CD4-positive, alpha-beta T cell treated with Interleukin-10 for 1 hour (primary cell): ENCODE measurements at regions not wholly inside any gene's neighbourhood (a gene's known extent, or its start where the extent isn't known, plus 50 kb on each side); places are given as distances from the start of the nearest gene placed in this dataset.
"Not testable (repeated sequence)": the region's sequence is repeated elsewhere in the genome, so short reads cannot be mapped to it uniquely, and the experiment has no call there.

Experiments
- DNase-seq: peaks from one replicate; pipeline ENCODE4 v3.0.0-alpha.2; 2020

DNA sequence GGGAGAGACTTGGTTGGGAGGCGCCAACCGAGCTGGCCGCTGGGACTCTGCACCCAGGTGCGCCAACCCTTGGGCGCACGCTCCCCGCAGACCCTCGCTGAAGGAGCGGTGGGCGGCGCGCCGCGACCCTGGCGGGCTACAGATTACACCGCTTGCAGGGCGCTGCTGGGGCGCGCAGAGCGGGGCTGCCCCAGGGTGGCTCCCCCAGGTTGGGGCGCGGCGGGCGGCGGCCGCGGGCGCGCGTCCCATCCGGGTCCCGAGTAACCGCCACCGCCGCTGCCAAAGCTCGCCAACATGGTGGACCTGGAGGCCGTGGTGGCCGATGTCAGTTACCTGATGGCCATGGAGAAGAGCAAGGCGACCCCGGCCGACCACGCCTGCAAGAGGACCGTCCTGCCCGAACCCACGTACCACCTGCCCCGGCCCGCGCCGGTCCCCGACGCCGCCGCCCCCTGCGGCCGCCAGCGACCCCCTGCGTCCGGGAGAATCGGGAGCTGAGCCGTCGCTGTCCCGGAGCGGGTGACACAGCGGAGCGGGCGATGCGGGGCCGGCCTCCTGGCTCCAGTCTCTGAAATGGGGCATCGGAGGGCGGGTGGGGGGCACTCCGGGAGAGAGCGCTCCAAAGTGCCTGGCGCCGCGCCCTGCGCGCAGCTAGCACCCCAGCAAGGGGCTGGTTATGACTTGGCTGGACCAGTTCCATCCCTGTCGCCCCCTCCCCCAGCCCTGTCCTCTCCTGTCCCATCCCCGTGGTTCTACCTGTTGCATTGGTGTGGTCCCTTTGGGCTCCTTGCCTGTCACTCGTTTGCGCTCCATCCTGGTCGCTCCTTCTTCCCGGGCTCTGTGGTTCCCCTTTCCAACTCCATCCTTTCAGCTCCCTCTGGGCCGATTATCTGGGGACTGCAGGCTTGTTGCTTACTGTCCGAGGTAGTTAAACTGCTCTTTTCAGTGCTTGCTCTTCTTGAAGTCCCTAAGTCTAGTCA is 143.3 kb upstream of the GRK3 start:
- DNase-seq: no peak

DNA sequence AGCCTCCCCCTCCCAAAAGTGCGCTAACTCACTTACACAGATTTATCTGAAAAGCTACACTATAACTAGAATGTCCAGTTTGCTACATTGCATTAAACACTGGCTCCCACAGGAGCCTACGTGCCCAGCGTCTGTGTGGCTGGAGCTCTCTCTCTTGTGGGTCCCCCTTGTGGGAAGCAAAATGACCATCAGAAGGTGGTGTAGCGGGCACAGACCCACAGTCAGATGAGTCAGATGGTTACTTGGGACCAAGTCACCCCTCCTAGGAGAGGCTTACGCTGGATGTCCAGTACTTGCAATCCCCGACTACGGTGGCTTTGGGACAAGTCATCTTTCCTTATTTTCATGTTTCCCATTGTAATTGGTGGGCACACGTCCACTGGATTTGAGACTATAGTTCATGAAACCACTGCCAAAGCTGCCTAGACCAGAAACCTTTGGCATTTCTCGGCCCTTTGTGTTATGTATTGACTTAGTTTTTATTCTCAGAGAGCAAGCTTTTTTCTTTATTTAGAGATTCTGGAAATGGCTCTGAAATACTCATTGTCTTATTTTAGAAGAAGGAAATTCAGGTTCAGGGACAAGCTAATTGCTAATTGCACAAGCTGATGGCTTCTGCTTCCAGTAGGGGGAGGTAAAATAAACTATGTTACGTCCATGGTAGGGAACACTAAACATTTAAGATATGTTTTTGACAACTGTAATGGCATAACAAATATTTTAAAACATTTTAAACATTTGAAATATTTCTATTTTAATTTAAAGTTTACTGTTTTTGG is 137.8 kb upstream of the GRK3 start:
- DNase-seq: not testable (repeated sequence)

GRCh38 chr22:25431637-25432342 is 132.7 kb upstream of the GRK3 start:
- not testable (repeated sequence) for DNase-seq

DNA sequence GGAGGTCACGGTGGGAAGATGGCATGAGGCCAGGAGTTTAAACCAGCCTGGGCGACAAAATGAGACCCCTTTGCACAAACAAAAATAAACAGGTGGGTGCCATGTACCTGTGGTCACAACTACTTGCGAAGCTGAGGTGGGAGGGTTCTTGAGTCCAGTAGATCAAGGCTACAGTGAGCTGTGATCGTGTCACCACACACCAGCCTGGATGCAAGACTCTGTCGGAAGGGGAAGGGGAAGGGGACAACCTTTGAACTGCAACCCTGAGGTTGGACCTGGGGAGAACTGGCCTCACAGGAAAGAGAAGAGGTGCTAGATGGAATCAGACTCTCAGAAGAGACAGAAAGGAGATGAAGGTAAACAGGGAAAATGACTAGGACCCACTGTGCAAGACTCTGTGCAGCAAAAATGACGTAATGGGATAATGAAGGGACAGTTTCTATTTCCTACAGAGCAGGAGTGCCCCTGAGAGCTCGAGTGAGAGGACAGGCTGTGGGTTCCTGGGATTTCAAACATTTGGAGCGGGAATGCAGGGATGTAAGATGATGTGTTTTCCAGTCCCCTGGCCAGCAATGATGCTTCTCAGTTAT is 131.0 kb upstream of the GRK3 start:
- not testable (repeated sequence) for DNase-seq

DNA sequence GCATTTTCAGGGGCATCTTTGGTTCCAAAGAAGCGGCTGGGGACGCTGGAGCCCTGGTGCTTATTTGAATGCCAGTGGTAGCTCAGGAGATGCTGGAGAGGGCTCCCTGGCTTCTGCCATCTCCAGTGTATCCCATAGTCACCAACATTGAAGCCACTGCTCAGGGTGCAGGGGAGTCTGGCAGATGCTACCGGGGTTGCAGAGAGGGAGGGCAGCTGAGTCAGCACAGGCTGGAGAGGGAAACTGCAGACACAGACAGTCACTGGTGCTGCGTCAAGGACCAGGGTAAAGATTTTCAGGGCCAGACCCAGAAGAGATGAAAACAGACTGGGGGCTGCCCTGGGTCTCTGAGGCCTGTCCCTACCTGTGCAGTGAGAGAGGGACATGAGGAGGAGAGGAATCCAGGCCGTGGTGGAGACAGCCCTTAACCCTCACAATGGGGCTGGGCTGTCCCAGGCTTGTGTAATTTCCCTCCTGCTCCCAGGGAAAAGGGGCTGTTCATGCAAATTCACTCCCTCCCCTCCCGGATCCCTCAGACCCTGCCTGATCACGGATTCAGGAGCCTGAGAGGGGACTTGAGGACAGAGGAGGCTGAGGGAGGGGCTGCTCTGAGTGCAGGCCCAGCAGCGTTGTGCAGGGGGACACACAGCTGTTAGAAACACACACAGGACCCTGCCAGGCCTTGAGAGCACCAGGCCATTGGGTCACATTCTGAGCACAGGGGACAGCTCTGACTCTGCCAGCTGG is 126.9 kb upstream of the GRK3 start:
- DNase-seq: no peak

- DNase-seq: no peak
Measured at GRCh38 chr22:25447067-25447685, 117.3 kb upstream of the GRK3 start.

- DNase-seq: peak; percentile 89
Measured at GRCh38 chr22:25447686-25448434, 116.6 kb upstream of the GRK3 start.

DNA sequence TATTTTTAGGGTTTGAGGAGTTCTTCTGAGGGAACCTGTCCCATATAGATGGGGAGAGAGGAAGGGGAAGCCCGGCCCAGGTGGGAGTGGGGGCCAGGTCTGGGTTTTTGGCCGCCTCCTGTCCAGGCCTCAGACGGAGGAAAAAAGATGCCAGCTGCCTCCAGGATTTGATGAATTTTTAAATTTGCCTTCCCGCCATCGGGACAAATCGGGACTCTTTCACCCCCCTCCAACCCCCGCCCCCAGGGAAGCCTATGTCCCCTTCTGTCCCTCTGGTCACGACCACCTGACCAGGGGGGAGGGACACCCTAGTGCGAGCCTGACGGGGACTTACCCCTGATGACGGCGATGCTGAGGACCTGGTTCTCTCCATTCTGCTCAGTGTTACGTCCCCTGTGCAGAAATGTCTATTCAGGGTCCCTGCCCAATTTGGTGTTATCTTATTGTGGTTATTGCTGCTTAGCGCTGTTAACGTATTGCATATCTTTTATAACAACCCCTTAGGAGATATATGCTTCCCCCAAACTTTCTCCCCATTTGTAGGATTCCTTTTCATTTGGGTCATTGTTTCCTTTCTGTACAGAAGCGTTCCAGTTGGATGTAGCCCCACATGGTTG is 115.9 kb upstream of the GRK3 start:
- peak; percentile 9 for DNase-seq

DNA sequence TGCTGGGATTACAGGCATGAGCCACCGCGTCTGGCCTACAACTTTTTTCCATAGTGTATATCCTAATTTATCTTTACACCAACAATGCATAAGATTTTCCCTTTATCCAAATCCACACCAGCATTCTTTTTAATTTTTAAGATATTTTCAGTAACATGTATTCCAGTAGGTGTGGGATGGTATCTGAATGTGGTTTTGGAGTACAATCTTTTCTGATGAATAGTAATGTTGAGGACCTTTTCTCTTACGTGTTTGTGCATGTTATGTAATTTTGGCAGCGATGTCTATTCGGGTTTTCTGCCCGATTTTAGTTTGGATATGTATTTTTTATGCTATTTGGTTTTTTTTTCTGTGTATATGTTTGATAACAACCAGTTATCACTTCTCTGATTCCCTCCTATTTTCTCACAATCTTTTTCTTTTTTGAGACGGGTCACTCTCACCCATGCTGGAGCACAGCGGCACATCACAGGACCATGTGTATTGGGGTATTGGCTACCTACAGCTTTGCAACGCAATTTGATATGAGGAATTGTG is 114.6 kb upstream of the GRK3 start:
- no peak for DNase-seq

DNA sequence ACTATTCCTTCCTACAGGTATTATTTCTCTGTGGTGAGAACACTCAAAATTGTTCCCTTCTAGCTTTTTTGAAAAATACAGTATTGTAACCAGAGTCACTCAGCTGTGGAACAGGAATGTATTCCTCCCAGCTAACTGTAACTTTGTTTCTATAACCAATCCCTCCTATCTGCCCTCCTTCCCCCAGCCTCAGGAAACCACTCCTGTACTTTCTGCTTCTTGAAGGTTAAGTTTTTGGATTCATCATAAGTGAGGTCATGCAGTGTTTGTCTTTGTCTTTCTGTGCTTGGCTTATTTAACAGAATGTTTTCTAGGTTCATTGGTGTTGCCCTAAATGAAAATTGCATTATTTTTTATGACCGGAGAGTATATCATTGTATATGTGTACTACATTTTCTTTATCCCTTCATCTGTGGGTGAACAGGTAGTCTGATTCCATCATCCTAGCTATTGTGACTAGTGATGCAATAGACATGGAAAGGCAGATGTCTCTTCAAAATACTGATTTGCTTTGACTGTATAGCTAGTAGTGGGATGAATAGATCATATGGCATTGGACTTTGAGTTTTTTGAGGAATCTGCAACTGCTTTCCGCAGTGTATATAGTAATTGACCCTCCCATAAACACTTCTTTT is 112.9 kb upstream of the GRK3 start:
- no peak for DNase-seq

DNA sequence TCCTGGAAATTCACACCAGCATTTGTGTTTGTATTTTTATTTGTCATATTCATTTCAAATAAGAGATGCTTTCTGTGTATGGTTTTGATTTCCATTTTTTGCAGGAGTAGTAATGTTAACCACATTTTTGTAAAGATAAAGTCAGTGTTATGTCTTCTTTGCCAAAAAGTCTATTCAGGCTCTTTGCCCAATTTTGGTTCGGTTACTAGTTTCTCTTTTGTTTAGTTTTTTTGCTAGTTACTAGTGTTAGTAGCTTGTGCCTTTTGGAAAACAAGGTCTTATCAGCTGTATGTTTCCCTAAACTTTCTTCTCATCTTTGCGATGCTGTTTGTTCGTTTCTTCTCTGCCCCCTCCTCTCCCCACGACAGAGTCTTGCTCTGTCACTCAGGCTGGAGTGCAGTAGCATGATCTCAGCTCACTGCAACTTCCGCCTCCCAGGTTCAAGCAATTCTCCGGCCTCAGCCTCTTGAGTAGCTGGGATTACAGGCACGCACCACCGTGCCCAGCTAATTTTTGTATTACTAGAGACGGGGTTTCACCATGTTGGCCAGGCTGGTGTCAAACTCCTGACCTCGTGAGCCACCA is 112.3 kb upstream of the GRK3 start:
- no peak for DNase-seq

- no peak for DNase-seq
Measured at GRCh38 chr22:25453058-25453457, 111.4 kb upstream of the GRK3 start.

DNA sequence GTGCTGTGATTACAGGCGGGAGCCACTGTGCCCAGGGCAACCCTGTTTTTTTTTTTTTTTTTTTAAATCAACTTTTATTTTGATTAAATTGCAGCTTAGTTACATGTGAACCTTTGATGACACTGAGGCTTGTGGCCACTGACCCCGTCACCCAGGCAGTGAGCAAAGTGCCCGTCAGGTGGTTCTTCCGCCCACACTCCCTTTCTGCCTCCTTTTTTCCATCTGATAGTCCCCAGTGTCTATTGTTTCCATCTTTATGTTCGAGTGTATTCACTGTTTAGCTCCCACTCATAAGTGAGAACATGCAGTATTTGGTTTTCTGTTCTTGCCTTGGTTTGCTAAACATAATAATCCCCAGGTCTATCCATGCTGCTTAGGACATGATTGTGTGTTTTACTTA is 110.9 kb upstream of the GRK3 start:
- DNase-seq: no peak

DNA sequence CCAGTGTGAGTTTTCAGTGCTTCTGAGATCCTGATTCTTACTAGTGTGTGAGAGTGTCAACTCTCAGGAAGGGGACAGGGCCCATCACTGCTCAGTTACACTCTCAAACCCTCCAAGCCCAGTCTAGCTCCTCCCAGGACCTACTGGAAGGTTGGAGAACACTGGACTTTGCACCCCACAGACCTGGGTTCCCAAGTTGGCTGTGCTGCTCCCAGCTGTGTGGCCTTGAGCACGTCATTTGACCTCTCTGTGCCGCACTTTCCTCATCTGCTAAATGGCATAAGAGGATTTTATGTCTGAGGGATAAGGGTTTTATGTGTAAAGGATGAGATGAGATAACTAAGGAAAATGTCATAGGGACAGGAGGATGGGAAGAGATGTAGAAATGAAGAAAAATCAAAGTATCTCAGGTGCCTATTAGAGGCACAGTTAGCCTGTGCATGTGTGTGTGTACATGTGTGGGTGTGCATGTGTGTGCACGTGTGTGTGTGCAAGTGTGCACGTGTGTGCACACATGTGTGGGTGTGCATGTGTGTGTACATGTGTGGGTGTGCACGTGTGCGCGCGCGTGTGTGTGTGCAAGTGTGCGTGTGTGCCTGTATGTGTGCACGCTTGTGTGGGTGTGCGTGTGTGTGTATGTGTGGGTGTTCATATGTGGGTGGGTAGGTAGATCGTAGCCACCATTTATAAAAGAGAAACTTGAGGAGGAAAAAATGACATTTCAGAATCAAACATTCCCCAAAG is 108.0 kb upstream of the GRK3 start:
- not testable (repeated sequence) for DNase-seq

- not testable (repeated sequence) for DNase-seq
Measured at GRCh38 chr22:25458631-25459030, 105.8 kb upstream of the GRK3 start.

GRCh38 chr22:25460682-25461081 is 103.8 kb upstream of the GRK3 start:
- not testable (repeated sequence) for DNase-seq

DNA sequence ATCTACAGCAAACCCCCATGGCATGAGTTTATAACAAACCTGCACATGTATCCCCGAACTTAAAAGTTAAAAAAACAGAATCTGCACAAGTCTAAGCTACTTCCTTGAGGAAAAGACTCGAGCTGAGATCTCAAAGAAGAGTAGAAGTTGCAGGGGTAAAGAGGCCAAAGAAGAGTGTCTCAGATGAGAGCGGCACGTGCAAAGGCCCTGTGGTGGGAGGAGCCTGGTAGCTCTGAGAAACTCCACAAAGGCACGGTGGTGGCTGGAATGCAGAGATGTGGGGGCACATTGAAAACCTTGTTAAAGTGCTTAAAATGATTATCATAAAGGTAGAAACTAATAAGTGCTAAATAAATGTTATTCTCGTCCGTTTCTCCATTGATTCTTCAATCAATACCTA is 103.2 kb upstream of the GRK3 start:
- DNase-seq: no peak
